ENCODE measurements at regions not wholly inside any gene's neighbourhood (a gene's known extent, or its start where the extent isn't known, plus 50 kb on each side); places are given as distances from the start of the nearest gene placed in this dataset.
"Not testable (repeated sequence)": the region's sequence is repeated elsewhere in the genome, so short reads cannot be mapped to it uniquely, and the experiment has no call there.

GRCh38 chrX:1045680-1046314 lies 166.7 kb downstream of the CRLF2 start:
- Histone ChIP-seq H3K4me3 (ENCODE audit: low read depth, low read length) (no peak overlapping the region), H3K9me3 (ENCODE audit: control insufficient read depth, insufficient read depth, low read length) (peaks cover 7% of the 10 kb centered on the region), H3K27me3 (ENCODE audit: control insufficient read depth, insufficient read depth, low read length) (no peaks in the 10 kb centered on the region), H3K27ac (ENCODE audit: low read depth, low read length) (no peak overlapping the region), H3K4me1 (ENCODE audit: control insufficient read depth, insufficient read depth, low read length) (no peaks in the 10 kb centered on the region), H3K36me3 (ENCODE audit: control insufficient read depth, insufficient read depth, low read length) (no peaks in the 10 kb centered on the region)
- no peak for DNase-seq (ENCODE audit: low read depth in 4 of 6, low spot score in 6 of 6)
- WGBS (ENCODE audit: insufficient coverage): 92% methylated on average over 6 of the region's 9 CpGs

GRCh38 chrX:1041091-1041490 lies 171.4 kb downstream of the CRLF2 start:
- H3K4me1 ChIP-seq (ENCODE audit: control insufficient read depth, insufficient read depth, low read length): no peaks in the 10 kb centered on the region
- H3K9me3 ChIP-seq (ENCODE audit: control insufficient read depth, insufficient read depth, low read length): peaks cover 7% of the 10 kb centered on the region
- H3K36me3 ChIP-seq (ENCODE audit: control insufficient read depth, insufficient read depth, low read length): no peaks in the 10 kb centered on the region
- no peak overlapping the region for H3K27ac ChIP-seq (ENCODE audit: low read depth, low read length)
- no peaks in the 10 kb centered on the region for H3K27me3 ChIP-seq (ENCODE audit: control insufficient read depth, insufficient read depth, low read length)
- DNase-seq (ENCODE audit: low read depth in 4 of 6, low spot score in 6 of 6): no peak
- WGBS (ENCODE audit: insufficient coverage): 71% methylated on average over 4 of the region's 11 CpGs
- no peak overlapping the region for H3K4me3 ChIP-seq (ENCODE audit: low read depth, low read length)

DNA sequence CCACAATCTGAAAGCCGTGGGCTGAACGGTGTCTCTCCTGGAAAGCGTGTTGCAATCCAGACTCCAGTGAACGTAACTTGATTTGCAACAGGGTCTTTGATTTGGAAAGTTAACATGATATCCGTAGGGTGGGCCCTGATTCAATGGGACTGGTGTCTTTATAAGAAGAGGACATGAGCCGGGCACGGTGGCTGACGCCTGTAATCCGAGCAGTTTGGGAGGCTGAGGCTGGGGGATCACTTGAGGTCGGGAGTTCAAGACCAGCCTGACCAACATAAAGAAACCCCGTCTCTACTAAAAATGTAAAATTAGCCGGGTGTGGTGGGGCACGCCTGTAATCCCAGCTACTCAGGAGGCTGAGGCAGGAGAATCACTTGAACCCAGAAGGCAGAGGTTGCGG lies 176.5 kb downstream of the CRLF2 start:
- H3K4me3 ChIP-seq (ENCODE audit: low read depth, low read length); H3K9me3 ChIP-seq (ENCODE audit: control insufficient read depth, insufficient read depth, low read length); H3K36me3 ChIP-seq (ENCODE audit: control insufficient read depth, insufficient read depth, low read length); H3K4me1 ChIP-seq (ENCODE audit: control insufficient read depth, insufficient read depth, low read length); DNase-seq (ENCODE audit: low read depth in 4 of 6, low spot score in 6 of 6); H3K27ac ChIP-seq (ENCODE audit: low read depth, low read length); H3K27me3 ChIP-seq (ENCODE audit: control insufficient read depth, insufficient read depth, low read length): not testable (repeated sequence)
- 92% methylated on average over 9 of the region's 14 CpGs for WGBS (ENCODE audit: insufficient coverage)

GRCh38 chrX:1035206-1035605 lies 177.2 kb downstream of the CRLF2 start:
- Histone ChIP-seq H3K36me3 (ENCODE audit: control insufficient read depth, insufficient read depth, low read length) (no peaks in the 10 kb centered on the region), H3K4me1 (ENCODE audit: control insufficient read depth, insufficient read depth, low read length) (peaks cover 8% of the 10 kb centered on the region), H3K27ac (ENCODE audit: low read depth, low read length) (no peak overlapping the region), H3K4me3 (ENCODE audit: low read depth, low read length) (no peak overlapping the region), H3K27me3 (ENCODE audit: control insufficient read depth, insufficient read depth, low read length) (no peaks in the 10 kb centered on the region), H3K9me3 (ENCODE audit: control insufficient read depth, insufficient read depth, low read length) (no peaks in the 10 kb centered on the region)
- DNase-seq (ENCODE audit: low read depth in 4 of 6, low spot score in 6 of 6): no peak
- 75% methylated on average over 16 of the region's 19 CpGs for WGBS (ENCODE audit: insufficient coverage)

DNA sequence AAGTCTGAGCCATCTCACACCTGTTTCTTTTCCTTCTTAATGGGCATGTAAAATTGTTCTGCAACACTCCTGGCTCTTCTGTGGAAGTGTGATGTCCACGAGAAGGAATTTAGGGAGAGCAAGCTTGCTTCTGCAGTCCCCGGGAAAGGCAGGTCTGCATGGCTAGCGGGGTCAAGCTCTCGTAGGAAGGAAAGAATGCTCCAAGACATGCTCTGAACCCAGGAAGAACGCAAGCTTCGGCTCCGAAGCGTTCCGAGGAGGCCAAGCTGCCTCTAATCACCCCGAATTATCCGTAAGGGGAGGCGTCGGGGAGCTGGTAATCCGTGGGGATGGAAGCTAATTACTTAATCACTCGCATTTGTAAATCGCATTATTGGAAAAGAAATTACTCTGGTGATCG lies 177.7 kb downstream of the CRLF2 start:
- Histone ChIP-seq H3K27ac (ENCODE audit: low read depth, low read length) (no peak overlapping the region), H3K36me3 (ENCODE audit: control insufficient read depth, insufficient read depth, low read length) (no peaks in the 10 kb centered on the region), H3K4me1 (ENCODE audit: control insufficient read depth, insufficient read depth, low read length) (peaks cover 8% of the 10 kb centered on the region), H3K27me3 (ENCODE audit: control insufficient read depth, insufficient read depth, low read length) (no peaks in the 10 kb centered on the region), H3K9me3 (ENCODE audit: control insufficient read depth, insufficient read depth, low read length) (no peaks in the 10 kb centered on the region), H3K4me3 (ENCODE audit: low read depth, low read length) (no peak overlapping the region)
- WGBS (ENCODE audit: insufficient coverage): 80% methylated on average over 11 of the region's 17 CpGs
- no peak for DNase-seq (ENCODE audit: low read depth in 4 of 6, low spot score in 6 of 6)

DNA sequence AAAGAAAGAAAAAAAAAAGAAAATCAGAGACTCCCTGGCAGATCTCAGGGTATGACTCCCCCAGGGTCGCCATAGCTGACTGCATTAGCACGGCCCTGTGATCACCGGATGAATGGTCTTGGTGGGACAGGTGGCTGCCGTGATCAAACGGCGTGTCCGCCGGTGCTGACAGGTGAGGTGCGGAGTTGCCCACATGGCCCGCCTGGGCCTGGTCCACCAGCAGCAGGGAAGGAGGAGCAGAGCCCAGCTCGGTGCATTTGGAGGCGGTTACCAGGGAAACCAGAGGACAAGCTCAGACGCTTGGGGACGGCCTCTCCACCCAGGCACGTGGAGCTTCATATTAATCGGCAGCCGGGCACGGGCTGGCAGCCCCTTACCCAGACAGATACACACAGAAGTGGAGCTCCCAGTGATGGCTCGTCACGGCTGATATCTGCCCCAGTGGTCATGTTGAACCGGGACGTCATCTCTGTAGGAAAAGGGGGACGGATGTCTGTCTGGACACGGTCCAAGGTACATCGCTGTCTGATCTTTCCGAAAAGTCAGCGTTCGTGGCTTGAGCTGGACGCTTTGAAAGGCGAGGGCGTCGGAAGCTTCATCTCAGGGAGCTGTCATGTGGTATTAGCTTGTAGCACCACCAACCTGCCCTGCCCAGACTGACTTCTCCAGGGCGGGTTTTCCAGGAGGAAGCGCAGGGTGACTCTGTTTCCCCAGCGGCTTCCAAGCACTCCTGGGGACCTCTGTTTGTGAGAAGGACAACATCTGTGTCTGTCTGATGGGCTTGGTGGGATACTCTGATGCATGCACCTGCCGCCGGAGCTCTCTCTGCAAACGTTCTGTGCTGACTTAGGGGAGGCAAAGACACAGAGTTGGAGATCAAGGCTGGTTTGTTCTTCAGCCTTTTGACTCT lies 180.7 kb downstream of the CRLF2 start:
- Histone ChIP-seq H3K27ac (ENCODE audit: low read depth, low read length) (no peak overlapping the region), H3K4me1 (ENCODE audit: control insufficient read depth, insufficient read depth, low read length) (peaks cover 8% of the 10 kb centered on the region), H3K9me3 (ENCODE audit: control insufficient read depth, insufficient read depth, low read length) (no peaks in the 10 kb centered on the region), H3K27me3 (ENCODE audit: control insufficient read depth, insufficient read depth, low read length) (no peaks in the 10 kb centered on the region), H3K4me3 (ENCODE audit: low read depth, low read length) (no peak overlapping the region), H3K36me3 (ENCODE audit: control insufficient read depth, insufficient read depth, low read length) (no peaks in the 10 kb centered on the region)
- WGBS (ENCODE audit: insufficient coverage): 38% methylated on average over 38 of the region's 38 CpGs
- DNase-seq (ENCODE audit: low read depth in 4 of 6, low spot score in 6 of 6): peak in 2 of 6 donors; percentile 35 to 82

DNA sequence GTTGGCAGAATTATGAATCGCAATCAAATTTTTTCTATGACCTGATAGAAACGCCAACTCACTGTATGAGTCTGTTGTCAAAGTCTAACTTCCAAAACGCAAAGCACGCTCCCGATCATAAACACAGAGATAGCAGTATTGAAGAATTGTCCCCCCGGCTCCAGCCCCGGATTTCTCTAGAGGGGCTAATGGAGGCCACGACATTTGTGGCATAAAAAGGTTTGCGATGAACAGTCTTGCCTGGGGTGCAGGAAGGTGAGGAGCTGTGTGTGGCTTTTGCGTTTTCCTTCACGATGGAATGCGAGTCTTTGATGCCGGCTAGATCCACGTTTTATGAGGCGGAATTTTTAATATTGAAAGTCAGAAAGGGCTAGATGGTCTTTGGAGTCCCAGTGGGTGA lies 183.0 kb downstream of the CRLF2 start:
- no peaks in the 10 kb centered on the region for H3K27me3 ChIP-seq (ENCODE audit: control insufficient read depth, insufficient read depth, low read length)
- 91% methylated on average over 11 of the region's 15 CpGs for WGBS (ENCODE audit: insufficient coverage)
- no peak for DNase-seq (ENCODE audit: low read depth in 4 of 6, low spot score in 6 of 6)

DNA sequence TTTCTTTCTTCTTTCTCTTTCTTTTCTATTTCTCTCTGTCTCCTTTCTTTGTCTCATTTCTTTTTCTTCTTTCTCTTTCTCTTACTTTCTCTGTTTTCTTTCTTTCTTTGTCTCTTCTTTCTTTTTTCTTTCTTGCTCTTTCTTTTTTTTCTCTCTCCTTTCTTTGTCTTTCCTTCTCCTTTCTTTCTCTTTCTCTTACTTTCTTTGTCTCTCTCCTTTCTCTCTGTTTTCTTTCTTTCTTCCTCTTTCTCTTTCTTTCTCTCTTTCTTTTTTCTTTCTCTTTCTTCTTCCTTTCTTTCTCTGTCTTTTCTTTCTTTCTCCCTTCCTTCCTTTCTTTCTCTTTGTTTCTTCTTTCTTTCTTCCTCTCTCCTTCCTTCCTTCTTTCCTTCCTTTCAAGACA lies 184.8 kb downstream of the CRLF2 start:
- Histone ChIP-seq H3K4me3 (ENCODE audit: low read depth, low read length) (no peak overlapping the region), H3K36me3 (ENCODE audit: control insufficient read depth, insufficient read depth, low read length) (no peaks in the 10 kb centered on the region), H3K4me1 (ENCODE audit: control insufficient read depth, insufficient read depth, low read length) (peaks cover 8% of the 10 kb centered on the region), H3K27me3 (ENCODE audit: control insufficient read depth, insufficient read depth, low read length) (no peaks in the 10 kb centered on the region), H3K27ac (ENCODE audit: low read depth, low read length) (no peak overlapping the region), H3K9me3 (ENCODE audit: control insufficient read depth, insufficient read depth, low read length) (no peaks in the 10 kb centered on the region)
- DNase-seq (ENCODE audit: low read depth in 4 of 6, low spot score in 6 of 6): no peak

More for the DNA sequence above, 183.0 kb downstream of the CRLF2 start:
- no peaks in the 10 kb centered on the region for H3K9me3 ChIP-seq (ENCODE audit: control insufficient read depth, insufficient read depth, low read length)
- H3K27ac ChIP-seq (ENCODE audit: low read depth, low read length): no peak overlapping the region
- H3K4me1 ChIP-seq (ENCODE audit: control insufficient read depth, insufficient read depth, low read length): peaks cover 8% of the 10 kb centered on the region
- no peaks in the 10 kb centered on the region for H3K36me3 ChIP-seq (ENCODE audit: control insufficient read depth, insufficient read depth, low read length)
- no peak overlapping the region for H3K4me3 ChIP-seq (ENCODE audit: low read depth, low read length)

GRCh38 chrX:1027133-1027532 lies 185.3 kb downstream of the CRLF2 start:
- WGBS (ENCODE audit: insufficient coverage): 91% methylated on average over 14 of the region's 18 CpGs
- no peak for DNase-seq (ENCODE audit: low read depth in 4 of 6, low spot score in 6 of 6)
- no peaks in the 10 kb centered on the region for H3K9me3 ChIP-seq (ENCODE audit: control insufficient read depth, insufficient read depth, low read length)
- H3K4me1 ChIP-seq (ENCODE audit: control insufficient read depth, insufficient read depth, low read length): peaks cover 8% of the 10 kb centered on the region
- no peaks in the 10 kb centered on the region for H3K27me3 ChIP-seq (ENCODE audit: control insufficient read depth, insufficient read depth, low read length)
- H3K27ac ChIP-seq (ENCODE audit: low read depth, low read length): no peak overlapping the region
- no peak overlapping the region for H3K4me3 ChIP-seq (ENCODE audit: low read depth, low read length)
- no peaks in the 10 kb centered on the region for H3K36me3 ChIP-seq (ENCODE audit: control insufficient read depth, insufficient read depth, low read length)
